ENCODE measurements at regions not wholly inside any gene's neighbourhood (a gene's known extent, or its start where the extent isn't known, plus 50 kb on each side); places are given as distances from the start of the nearest gene placed in this dataset.

GRCh38 chr1:25110485-25110884, 121.8 kb downstream of the SYF2 start (continued):
- no peak for TF ChIP-seq CREBL2 (CRISPR knock-in tag; IDR thresholded peaks at IDR 0.05; ENCODE audit: borderline replicate concordance)

- no TSS peak for BruUV-seq (replicated peaks)
Measured at GRCh38 chr1:25110036-25110435, 122.3 kb downstream of the SYF2 start.

More at GRCh38 chr1:25110036-25110435, 122.3 kb downstream of the SYF2 start:
- H3K36me3 ChIP-seq (replicated peaks in 1 of 2; ENCODE audit: control insufficient read depth in 1 of 2, insufficient read depth in 2 of 2, low read length in 2 of 2): no peaks in the 10 kb centered on the region
- H3K27me3 ChIP-seq (ENCODE audit: control insufficient read depth in 1 of 2, insufficient read depth in 2 of 2, low read length in 2 of 2): peaks cover 0 to 4% of the 10 kb centered on the region in 2 experiments; a peak in 2 of 5 replicates
- DNase-seq (ENCODE audit: low spot score) (no peak), FAIRE-seq (no peak), ATAC-seq (no peak)
- H3K9ac ChIP-seq (ENCODE audit: insufficient read depth, low read depth, low read length): no peak overlapping the region
- no peaks in the 10 kb centered on the region for H3K79me2 ChIP-seq (ENCODE audit: insufficient read depth, low read length)
- ChIA-PET POLR2A (no interaction called here), CTCF (ENCODE audit: low intra/inter-chr PET ratio, low total read pairs) (no interaction called here)
- H3K9me3 ChIP-seq (ENCODE audit: low read length): peaks cover 5% of the 10 kb centered on the region; the same call in 1 of the 2 replicates
- H3K4me2 ChIP-seq (ENCODE audit: low read depth, low read length): no peak overlapping the region
- H3K4me3 ChIP-seq (replicated peaks in 1 of 3; ENCODE audit: insufficient read depth in 1 of 3, low read depth in 2 of 3, low read length in 3 of 3): no peak overlapping the region
- no peak for TF ChIP-seq MAFK (conservative IDR thresholded peaks at IDR 0.05 in 1 of 2, IDR thresholded peaks at IDR 0.05 in 1 of 2; ENCODE audit: low read length in 2 of 2)
- no peak for TF ChIP-seq RFX5 (IDR thresholded peaks at IDR 0.05; ENCODE audit: low read depth, low read length)
- TF ChIP-seq MXD1 (CRISPR knock-in tag; IDR thresholded peaks at IDR 0.05): no peak
- TF ChIP-seq GLI4 (CRISPR knock-in tag; IDR thresholded peaks at IDR 0.05; ENCODE audit: borderline replicate concordance): no peak
- TF ChIP-seq NFAT5 (CRISPR knock-in tag; IDR thresholded peaks at IDR 0.05): no peak
- no peak overlapping the region for H2AFZ ChIP-seq (ENCODE audit: low read length)
- WGBS (ENCODE audit: low lambda C conversion rate): 36% methylated on average over 5 of the region's 5 CpGs
- in situ Hi-C loops (cut with HindIII; ENCODE audit: extremely low pct_ligation_motif_present, low pct_unique_long_range_greater_than_20kb): no loop called here
- no peaks in the 10 kb centered on the region for H4K20me1 ChIP-seq (ENCODE audit: insufficient read depth, low read length)
- intact Hi-C loops (cut with micrococcal nuclease; ENCODE audit: unreplicated experiment): no loop called here
- H3K27ac ChIP-seq (ENCODE audit: extremely low read length, insufficient read depth, low read length): no peak overlapping the region
- H3K4me1 ChIP-seq (ENCODE audit: insufficient read depth, low read length): peaks cover 16% of the 10 kb centered on the region

All from HepG2 (cell line).